PC-9 (cell line): ENCODE measurements at regions not wholly inside any gene's neighbourhood (a gene's known extent, or its start where the extent isn't known, plus 50 kb on each side); places are given as distances from the start of the nearest gene placed in this dataset.

Experiments
- BruUV-seq: library from RNA; stranded (reverse); fragments of 400-500 nt; replicated peaks from 2 replicates; lab custom pipeline; 2021; lab: Mats Ljungman, UMichigan
- CTCF ChIA-PET: fragments of 300-600 bp; sonication (Branson Sonifier 250); formaldehyde crosslinking; loops from one replicate; lab custom pipeline; 2022; ENCODE audit warnings: antibody characterized with exemption; lab: Charles Lee
- POLR2A ChIA-PET: fragments of 300-600 bp; sonication (Branson Sonifier 250); formaldehyde crosslinking; loops from one replicate; lab custom pipeline; 2022; ENCODE audit warnings: antibody characterized with exemption; ENCODE audit not compliant: unreplicated experiment; lab: Charles Lee
- DNase-seq, 2 experiments: peaks; one replicate each; pipeline versions ENCODE4 v3.0.0 to v3.0.0-alpha.2; 2015 to 2022; ENCODE audit warnings: mixed read lengths in 1 of 2
- H2AFZ ChIP-seq: fragments of 200-600 bp; sonication (generic); 2 replicates; pipeline ENCODE4 v1.8.1; 2017; ENCODE audit warnings: antibody characterized with exemption
- H3F3A ChIP-seq: fragments of 200-600 bp; sonication (generic); 2 replicates; pipeline ENCODE4 v1.8.1; 2017; ENCODE audit warnings: antibody characterized with exemption, mild to moderate bottlenecking, low read depth; ENCODE audit not compliant: insufficient read depth
- H3K27ac ChIP-seq: fragments of 200-600 bp; sonication (generic); 2 replicates; pipeline ENCODE4 v1.6.1; 2016; ENCODE audit warnings: mixed run types
- H3K27me3 ChIP-seq: fragments of 200-600 bp; sonication (generic); 2 replicates; pipeline ENCODE4 v1.6.1; 2016; ENCODE audit warnings: low read depth, mixed run types; ENCODE audit not compliant: insufficient read depth
- H3K36me3 ChIP-seq: fragments of 200-600 bp; sonication (generic); 2 replicates; pipeline ENCODE4 v1.6.1; 2016; ENCODE audit warnings: low read depth, mixed run types
- H3K4me1 ChIP-seq: fragments of 200-600 bp; sonication (generic); replicated peaks from 2 replicates; pipeline ENCODE4 v1.6.1; 2016; ENCODE audit warnings: mixed run types; ENCODE audit not compliant: insufficient read depth
- H3K4me2 ChIP-seq: fragments of 200-600 bp; sonication (generic); 2 replicates; pipeline ENCODE4 v1.6.1; 2017; ENCODE audit warnings: mixed run types
- H3K4me3 ChIP-seq: fragments of 200-600 bp; sonication (generic); 2 replicates; pipeline ENCODE4 v1.6.1; 2016; ENCODE audit warnings: mixed run types
- H3K79me2 ChIP-seq: fragments of 200-600 bp; sonication (generic); 2 replicates; pipeline ENCODE4 v1.6.1; 2017; ENCODE audit warnings: low read depth, mixed run types
- H3K9me2 ChIP-seq: fragments of 200-600 bp; sonication (generic); 2 replicates; pipeline ENCODE4 v1.8.1; 2017; ENCODE audit warnings: mild to moderate bottlenecking; ENCODE audit not compliant: insufficient read depth
- H3K9me3 ChIP-seq: fragments of 200-600 bp; sonication (generic); 2 replicates; pipeline ENCODE4 v1.8.1; 2016; ENCODE audit warnings: low read depth; ENCODE audit not compliant: insufficient read depth
- H4K20me1 ChIP-seq: fragments of 200-600 bp; sonication (generic); 2 replicates; pipeline ENCODE4 v1.8.1; 2017; ENCODE audit not compliant: insufficient read depth
- CTCF ChIP-seq: fragments of 200-600 bp; sonication (generic); conservative IDR thresholded peaks from 2 replicates; pipeline ENCODE4 v1.6.1; 2017; ENCODE audit warnings: mixed run types, antibody characterized with exemption, mild to moderate bottlenecking, moderate library complexity
- EZH2 ChIP-seq: fragments of 200-600 bp; sonication (generic); IDR thresholded peaks from 2 replicates; pipeline ENCODE4 v1.8.0; 2017; ENCODE audit warnings: antibody characterized with exemption, low read depth
- intact Hi-C: fragments of 100-400 bp; cut with micrococcal nuclease; formaldehyde crosslinking; loops from one replicate; pipeline ENCODE4 v1.10.0; 2022; ENCODE audit not compliant: unreplicated experiment

DNA sequence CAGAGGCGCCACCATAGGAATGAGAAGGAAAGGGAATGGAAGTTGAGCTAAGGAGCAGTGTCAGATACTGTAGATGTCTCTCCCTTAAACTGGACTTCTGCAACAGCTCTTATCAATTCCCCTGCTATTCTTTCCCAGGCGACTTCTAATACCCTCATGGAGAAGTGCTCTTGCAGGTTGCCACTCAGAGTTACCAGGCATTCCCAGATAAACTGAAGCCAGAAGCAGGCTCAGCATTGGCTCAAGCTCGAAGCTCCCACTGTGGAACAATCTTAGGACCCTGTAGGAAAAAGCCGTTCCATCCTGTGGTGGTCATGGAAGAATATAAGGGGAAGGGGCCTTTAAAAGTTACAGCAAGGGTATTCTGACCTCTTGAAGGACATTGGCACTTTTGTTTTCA lies 208.7 kb upstream of the PLET1 start:
- Histone ChIP-seq H3K4me3 (no peak overlapping the region), H3K9me3 (no peaks in the 10 kb centered on the region), H3K79me2 (no peaks in the 10 kb centered on the region), H3K36me3 (no peaks in the 10 kb centered on the region), H3K4me2 (no peak overlapping the region), H3K27ac (no peak overlapping the region), H3F3A (no peaks in the 10 kb centered on the region), H3K9me2 (no peaks in the 10 kb centered on the region), H3K4me1 (peaks cover 10% of the 10 kb centered on the region), H4K20me1 (no peaks in the 10 kb centered on the region), H2AFZ (no peak overlapping the region), H3K27me3 (no peaks in the 10 kb centered on the region)
- TF ChIP-seq EZH2 (no peak), CTCF (no peak)
- intact Hi-C loops, result no loop called here
- ChIA-PET CTCF (no interaction called here), POLR2A (no interaction called here)
- no TSS peak for BruUV-seq
- DNase-seq, result no peak

GRCh38 chr11:112470355-112470754 lies 209.7 kb upstream of the PLET1 start:
- CTCF ChIA-PET, result no interaction called here
- Histone ChIP-seq H3K4me2 (0 out of 2 replicates have a peak overlapping the region, but pooled peaks have one; percentile 11), H3K9me2 (no peaks in the 10 kb centered on the region), H3K4me1 (peaks cover 10% of the 10 kb centered on the region), H3K27ac (no peak overlapping the region), H3K36me3 (no peaks in the 10 kb centered on the region), H3K9me3 (no peaks in the 10 kb centered on the region), H3K79me2 (no peaks in the 10 kb centered on the region), H3K27me3 (no peaks in the 10 kb centered on the region), H4K20me1 (no peaks in the 10 kb centered on the region), H3K4me3 (no peak overlapping the region), H3F3A (no peaks in the 10 kb centered on the region), H2AFZ (no peak overlapping the region)
- TF ChIP-seq CTCF, result no peak
- no peak for TF ChIP-seq EZH2
- POLR2A ChIA-PET, result no interaction called here
- peak in 1 of 2 experiments; percentile 36 for DNase-seq
- intact Hi-C loops, result no loop called here
- no TSS peak for BruUV-seq

- H2AFZ ChIP-seq, result no peak overlapping the region
- TF ChIP-seq CTCF (no peak), EZH2 (no peak)
Measured at GRCh38 chr11:112471731-112472130, 211.1 kb upstream of the PLET1 start.

More at GRCh38 chr11:112471731-112472130, 211.1 kb upstream of the PLET1 start:
- H3K36me3 ChIP-seq, result no peaks in the 10 kb centered on the region
- H3K9me3 ChIP-seq, result no peaks in the 10 kb centered on the region
- H3K27me3 ChIP-seq, result no peaks in the 10 kb centered on the region
- H3K9me2 ChIP-seq, result no peaks in the 10 kb centered on the region
- intact Hi-C loops, result no loop called here
- H3K4me3 ChIP-seq, result no peak overlapping the region
- H4K20me1 ChIP-seq, result no peaks in the 10 kb centered on the region
- CTCF ChIA-PET, result no interaction called here
- no peaks in the 10 kb centered on the region for H3K79me2 ChIP-seq
- DNase-seq, result no peak
- POLR2A ChIA-PET, result no interaction called here
- no TSS peak for BruUV-seq
- H3K4me1 ChIP-seq, result peaks cover 10% of the 10 kb centered on the region
- H3K27ac ChIP-seq, result no peak overlapping the region
- no peaks in the 10 kb centered on the region for H3F3A ChIP-seq
- no peak overlapping the region for H3K4me2 ChIP-seq
